ENCODE measurements at regions not wholly inside any gene's neighbourhood (a gene's known extent, or its start where the extent isn't known, plus 50 kb on each side); places are given as distances from the start of the nearest gene placed in this dataset.

GRCh38 chr15:25931851-25932250 is 68.7 kb upstream of the ATP10A start:
- no peak overlapping the region for H3K4me3 ChIP-seq (ENCODE audit: low read depth, low read length)
- no peak for DNase-seq (ENCODE audit: low read depth)
- TF ChIP-seq CTCF (conservative IDR thresholded peaks at IDR 0.05; ENCODE audit: low read depth, low read length): no peak

GRCh38 chr15:25930931-25931330 is 67.8 kb upstream of the ATP10A start:
- no peak for TF ChIP-seq CTCF (conservative IDR thresholded peaks at IDR 0.05; ENCODE audit: low read depth, low read length)
- H3K4me3 ChIP-seq (ENCODE audit: low read depth, low read length): no peak overlapping the region
- DNase-seq (ENCODE audit: low read depth): no peak

Measured in epithelial cell of proximal tubule (primary cell).